ENCODE measurements at regions not wholly inside any gene's neighbourhood (a gene's known extent, or its start where the extent isn't known, plus 50 kb on each side); places are given as distances from the start of the nearest gene placed in this dataset.
A peak's percentile ranks its signal among the peaks of the same experiment; 100 is the strongest.

DNA sequence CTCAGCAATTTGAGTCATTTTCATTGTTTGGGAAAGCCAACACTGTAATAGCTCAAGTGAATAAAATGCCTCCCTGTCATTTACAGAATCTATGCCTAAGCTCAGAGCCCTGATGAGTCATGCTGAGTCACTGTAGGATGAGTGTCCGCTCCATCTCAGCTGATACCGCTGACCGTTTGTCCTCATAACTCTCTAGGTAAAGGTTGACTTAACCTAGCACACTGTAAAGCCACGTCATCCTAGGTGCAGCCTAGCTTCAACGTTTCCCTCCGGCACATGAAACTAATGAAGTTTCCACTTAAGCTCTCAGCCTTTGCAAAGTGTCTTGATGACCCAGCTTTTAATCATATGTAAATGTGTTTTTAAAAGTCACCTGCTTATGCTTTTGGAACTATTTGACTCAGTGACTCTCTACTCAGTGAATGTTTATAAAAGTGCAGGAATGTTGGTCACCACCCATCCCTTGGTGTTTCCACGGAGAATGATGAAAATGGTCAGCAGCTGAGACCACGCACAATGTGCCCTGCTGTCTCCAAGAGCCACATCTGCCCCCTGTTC is 154.0 kb downstream of the PMAIP1 start:
- TF ChIP-seq, protein P1, sequence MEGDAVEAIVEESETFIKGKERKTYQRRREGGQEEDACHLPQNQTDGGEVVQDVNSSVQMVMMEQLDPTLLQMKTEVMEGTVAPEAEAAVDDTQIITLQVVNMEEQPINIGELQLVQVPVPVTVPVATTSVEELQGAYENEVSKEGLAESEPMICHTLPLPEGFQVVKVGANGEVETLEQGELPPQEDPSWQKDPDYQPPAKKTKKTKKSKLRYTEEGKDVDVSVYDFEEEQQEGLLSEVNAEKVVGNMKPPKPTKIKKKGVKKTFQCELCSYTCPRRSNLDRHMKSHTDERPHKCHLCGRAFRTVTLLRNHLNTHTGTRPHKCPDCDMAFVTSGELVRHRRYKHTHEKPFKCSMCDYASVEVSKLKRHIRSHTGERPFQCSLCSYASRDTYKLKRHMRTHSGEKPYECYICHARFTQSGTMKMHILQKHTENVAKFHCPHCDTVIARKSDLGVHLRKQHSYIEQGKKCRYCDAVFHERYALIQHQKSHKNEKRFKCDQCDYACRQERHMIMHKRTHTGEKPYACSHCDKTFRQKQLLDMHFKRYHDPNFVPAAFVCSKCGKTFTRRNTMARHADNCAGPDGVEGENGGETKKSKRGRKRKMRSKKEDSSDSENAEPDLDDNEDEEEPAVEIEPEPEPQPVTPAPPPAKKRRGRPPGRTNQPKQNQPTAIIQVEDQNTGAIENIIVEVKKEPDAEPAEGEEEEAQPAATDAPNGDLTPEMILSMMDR (IDR thresholded peaks at IDR 0.05), result no peak
- TF ChIP-seq POLR2A (IDR thresholded peaks at IDR 0.05; ENCODE audit: low read depth) (no peak), POLR2AphosphoS5 (IDR thresholded peaks at IDR 0.05) (peak in 1 of 2 donors; percentile 39), EP300 (IDR thresholded peaks at IDR 0.05) (no peak)
